NT2/D1 (cell line): ENCODE measurements at regions not wholly inside any gene's neighbourhood (a gene's known extent, or its start where the extent isn't known, plus 50 kb on each side); places are given as distances from the start of the nearest gene placed in this dataset.
"Not testable (repeated sequence)": the region's sequence is repeated elsewhere in the genome, so short reads cannot be mapped to it uniquely, and the experiment has no call there.

Experiments used
- DNase-seq: peaks from one replicate; pipeline ENCODE4 v3.0.0-alpha.2; 2011; ENCODE audit warnings: low read depth, low spot score
- H3K27me3 ChIP-seq: 2 replicates; pipeline ENCODE4 v1.6.0; 2011; ENCODE audit warnings: mild to moderate bottlenecking; ENCODE audit not compliant: insufficient read length, insufficient read depth
- H3K36me3 ChIP-seq: 2 replicates; pipeline ENCODE4 v1.6.1; 2011; ENCODE audit warnings: mild to moderate bottlenecking, low read length, mixed read lengths; ENCODE audit not compliant: insufficient read depth, insufficient read length
- H3K4me1 ChIP-seq: 2 replicates; pipeline ENCODE4 v1.5.1; 2011; ENCODE audit not compliant: insufficient read depth, insufficient read length
- H3K4me3 ChIP-seq: 2 replicates; pipeline ENCODE4 v1.5.1; 2011; ENCODE audit warnings: low read depth; ENCODE audit not compliant: insufficient read length
- H3K9ac ChIP-seq: 2 replicates; pipeline ENCODE4 v1.6.0; 2011; ENCODE audit warnings: low read depth; ENCODE audit not compliant: insufficient read length
- H3K9me3 ChIP-seq: 2 replicates; pipeline ENCODE4 v1.5.1; 2011; ENCODE audit warnings: mild to moderate bottlenecking, low read length; ENCODE audit not compliant: insufficient read depth
- SUZ12 ChIP-seq: IDR thresholded peaks from 2 replicates; pipeline ENCODE4 v1.6.1; 2011; ENCODE audit not compliant: insufficient read length, insufficient read depth; ENCODE audit errors: extremely low read depth
- YY1 ChIP-seq: IDR thresholded peaks from 2 replicates; pipeline ENCODE4 v1.6.1; 2011; ENCODE audit not compliant: insufficient read length, insufficient read depth
- ZNF274 ChIP-seq: IDR thresholded peaks from 2 replicates; pipeline ENCODE4 v1.6.1; 2011; ENCODE audit warnings: mild to moderate bottlenecking, low read depth, low read length

- no peak overlapping the region for H3K4me3 ChIP-seq
- no peaks in the 10 kb centered on the region for H3K36me3 ChIP-seq
- H3K27me3 ChIP-seq = no peaks in the 10 kb centered on the region
- no peak overlapping the region for H3K9ac ChIP-seq
- H3K9me3 ChIP-seq = peaks cover 16% of the 10 kb centered on the region
- DNase-seq = no peak
- TF ChIP-seq SUZ12 = no peak
- TF ChIP-seq YY1 = no peak
- TF ChIP-seq ZNF274 = no peak
- no peaks in the 10 kb centered on the region for H3K4me1 ChIP-seq
Measured at GRCh38 chr10:30197186-30197585, 137.8 kb upstream of the JCAD start.

GRCh38 chr10:30196559-30196958 is 137.2 kb upstream of the JCAD start:
- peaks cover 16% of the 10 kb centered on the region for H3K9me3 ChIP-seq
- H3K36me3 ChIP-seq, DNase-seq, H3K27me3 ChIP-seq, H3K4me3 ChIP-seq, H3K9ac ChIP-seq, H3K4me1 ChIP-seq: not testable (repeated sequence)

DNA sequence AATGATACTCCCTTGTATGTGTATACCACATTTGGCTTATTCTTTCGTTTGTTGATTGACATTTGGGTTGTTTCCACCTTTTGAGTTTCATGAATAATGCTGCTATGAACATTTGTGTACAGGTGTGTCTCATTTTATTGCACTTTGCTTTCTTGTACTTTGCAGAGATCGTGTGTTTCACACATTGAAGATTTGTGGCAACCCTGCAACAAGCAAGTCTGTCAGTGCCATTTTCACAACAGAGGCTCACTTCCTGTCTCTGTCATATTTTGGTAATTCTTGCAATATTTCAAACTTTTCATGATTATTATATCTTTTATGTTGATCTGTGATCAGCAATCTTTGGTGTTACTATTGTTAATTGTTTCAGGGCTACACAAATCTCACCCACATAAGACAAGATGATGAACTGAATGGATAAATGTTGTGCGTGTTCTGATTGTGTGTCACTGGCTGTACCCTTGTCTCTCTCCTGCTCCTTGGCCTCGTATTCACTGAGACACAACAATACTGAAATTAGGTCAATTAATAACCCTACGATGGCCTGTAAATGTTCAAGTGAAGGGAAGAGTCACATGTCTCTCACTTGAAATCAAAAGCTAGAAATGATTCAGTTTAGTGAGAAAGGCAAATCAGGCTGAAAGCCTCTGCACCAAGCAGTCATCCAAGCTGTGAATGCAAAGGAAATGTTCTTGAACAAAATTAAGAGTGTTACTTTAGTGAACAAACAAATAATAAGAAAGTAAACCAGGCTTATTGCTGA is 133.6 kb upstream of the JCAD start:
- H3K4me1 ChIP-seq = no peaks in the 10 kb centered on the region
- H3K9me3 ChIP-seq = peaks cover 16% of the 10 kb centered on the region
- no peaks in the 10 kb centered on the region for H3K36me3 ChIP-seq
- H3K9ac ChIP-seq = no peak overlapping the region
- no peak for DNase-seq
- TF ChIP-seq ZNF274 = no peak
- no peak for TF ChIP-seq SUZ12
- no peak for TF ChIP-seq YY1
- no peaks in the 10 kb centered on the region for H3K27me3 ChIP-seq
- H3K4me3 ChIP-seq = no peak overlapping the region

DNA sequence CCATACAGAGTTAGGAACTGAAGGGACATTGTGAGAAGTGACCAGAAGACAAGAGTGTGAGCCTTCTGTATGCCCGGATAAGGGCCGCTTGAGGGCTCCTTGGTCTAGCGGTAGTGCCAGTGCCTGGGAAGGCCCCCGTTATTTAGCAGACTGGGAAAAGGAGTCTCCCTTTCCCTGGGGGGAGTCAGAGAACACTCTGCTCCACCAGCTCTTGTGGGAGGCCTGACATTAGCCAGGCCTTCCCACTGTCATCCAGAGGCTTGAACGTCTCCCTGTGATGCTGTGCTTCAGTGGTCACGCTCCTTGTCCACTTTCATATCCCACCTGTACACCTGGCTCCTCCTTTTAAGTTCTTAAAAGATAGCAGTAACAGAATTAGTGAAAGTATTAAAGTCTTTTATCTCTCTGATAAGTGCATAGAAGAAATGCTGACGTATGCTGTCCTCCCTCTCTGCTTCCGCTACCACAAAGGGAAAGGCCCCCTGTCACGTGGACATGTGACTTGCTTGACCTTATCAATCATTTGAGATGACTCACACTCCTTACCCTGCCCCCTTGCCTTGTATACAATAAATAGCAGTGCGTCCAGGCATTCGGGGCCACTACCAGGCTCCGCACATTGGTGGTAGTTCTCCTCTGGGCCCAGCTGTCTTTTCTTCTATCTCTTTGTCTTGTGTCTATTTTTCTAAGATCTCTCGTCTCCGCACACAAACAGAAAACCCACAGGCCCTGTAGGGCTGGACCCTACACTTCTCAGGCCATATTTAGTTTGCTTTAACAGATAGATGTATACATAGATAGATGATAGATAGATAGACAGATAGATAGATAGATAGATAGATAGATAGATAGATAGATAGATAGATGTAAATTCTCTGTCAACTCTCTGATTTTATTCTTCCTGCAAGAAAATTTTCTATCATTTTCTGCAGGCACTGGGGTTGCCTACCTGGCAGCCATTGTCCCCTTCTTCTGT is 131.5 kb upstream of the JCAD start:
- H3K27me3 ChIP-seq = no peaks in the 10 kb centered on the region
- peaks cover 16% of the 10 kb centered on the region for H3K9me3 ChIP-seq
- no peak for DNase-seq
- H3K36me3 ChIP-seq = no peaks in the 10 kb centered on the region
- H3K4me3 ChIP-seq = no peak overlapping the region
- no peaks in the 10 kb centered on the region for H3K4me1 ChIP-seq
- TF ChIP-seq SUZ12 = no peak
- TF ChIP-seq YY1 = no peak
- TF ChIP-seq ZNF274 = no peak
- no peak overlapping the region for H3K9ac ChIP-seq

GRCh38 chr10:30189238-30189580 is 129.8 kb upstream of the JCAD start:
- no peak overlapping the region for H3K4me3 ChIP-seq

DNA sequence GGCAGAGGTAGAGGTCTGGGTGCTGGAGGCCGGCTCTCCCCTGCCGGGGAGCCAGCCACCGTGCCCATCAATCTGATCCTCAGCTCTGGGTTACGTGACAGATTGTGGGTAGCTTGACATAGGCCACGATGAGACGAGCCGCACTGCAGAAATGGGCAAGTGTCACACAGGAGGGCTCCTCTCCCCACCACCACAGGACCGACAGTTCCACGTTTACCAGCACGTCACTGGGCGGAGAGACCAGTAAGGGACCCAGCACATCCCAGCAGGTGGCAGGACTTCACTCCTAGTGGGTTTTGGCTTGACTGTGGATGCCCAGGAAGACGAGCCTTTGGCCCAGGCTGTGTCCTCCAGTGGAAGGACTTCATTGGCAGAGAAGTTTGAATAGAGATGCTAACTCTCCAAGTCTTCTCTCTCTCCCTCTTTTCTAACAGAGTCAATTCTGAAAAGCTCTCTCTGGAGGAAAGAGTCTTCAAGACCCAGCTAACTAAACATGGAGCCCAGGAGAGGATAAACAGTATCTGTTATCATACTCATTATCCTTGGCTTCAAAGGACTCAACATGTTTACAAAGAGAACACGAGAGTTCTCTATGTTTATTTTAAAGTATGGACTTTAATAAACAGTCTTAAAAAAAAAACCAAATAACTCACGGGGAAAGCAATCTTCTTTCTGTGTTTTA is 129.3 kb upstream of the JCAD start:
- Histone ChIP-seq H3K9ac (no peak overlapping the region), H3K36me3 (no peaks in the 10 kb centered on the region), H3K4me1 (no peaks in the 10 kb centered on the region), H3K4me3 (no peak overlapping the region), H3K9me3 (peaks cover 4% of the 10 kb centered on the region), H3K27me3 (no peaks in the 10 kb centered on the region)
- TF ChIP-seq YY1 (no peak), SUZ12 (no peak), ZNF274 (no peak)
- no peak for DNase-seq

More at GRCh38 chr10:30189238-30189580, 129.8 kb upstream of the JCAD start:
- H3K27me3 ChIP-seq = no peaks in the 10 kb centered on the region
- no peaks in the 10 kb centered on the region for H3K4me1 ChIP-seq
- H3K9me3 ChIP-seq = peaks cover 9% of the 10 kb centered on the region
- H3K36me3 ChIP-seq = no peaks in the 10 kb centered on the region
- no peak for TF ChIP-seq YY1
- TF ChIP-seq ZNF274 = no peak
- no peak for TF ChIP-seq SUZ12
- DNase-seq = no peak
- no peak overlapping the region for H3K9ac ChIP-seq

- Histone ChIP-seq H3K36me3 (no peaks in the 10 kb centered on the region), H3K4me3 (no peak overlapping the region), H3K27me3 (no peaks in the 10 kb centered on the region), H3K9ac (no peak overlapping the region), H3K9me3 (no peaks in the 10 kb centered on the region), H3K4me1 (no peaks in the 10 kb centered on the region)
- DNase-seq = no peak
- no peak for TF ChIP-seq ZNF274
- TF ChIP-seq SUZ12 = no peak
- TF ChIP-seq YY1 = no peak
Measured at GRCh38 chr10:30188101-30188500, 128.7 kb upstream of the JCAD start.
